ENCODE measurements at regions not wholly inside any gene's neighbourhood (a gene's known extent, or its start where the extent isn't known, plus 50 kb on each side); places are given as distances from the start of the nearest gene placed in this dataset.

DNA sequence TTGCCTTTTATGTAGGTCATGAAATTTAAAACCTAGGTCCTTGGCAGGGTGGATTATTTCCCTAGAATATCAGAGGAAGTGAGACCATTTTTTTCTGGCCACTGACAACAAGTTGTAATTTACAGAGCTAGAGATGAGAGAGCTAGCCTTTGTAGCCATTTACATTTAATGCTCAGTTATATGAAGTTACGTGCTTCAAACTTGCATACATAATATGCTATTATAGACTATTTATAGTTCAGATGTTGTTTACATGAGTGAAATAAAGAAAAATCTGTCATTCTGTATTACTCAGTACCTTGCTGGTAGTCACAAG, 234.9 kb upstream of the MBL2 start:
- H3K4me3 ChIP-seq (ENCODE audit: low read length): no peak overlapping the region
- H3K4me1 ChIP-seq (ENCODE audit: control insufficient read depth, insufficient read depth, low read length): no peaks in the 10 kb centered on the region
- Mint-ChIP-seq H3K27ac (no peak overlapping the region), H3K9me3 (no peaks in the 10 kb centered on the region), H3K4me1 (peaks cover 2% of the 10 kb centered on the region), H3K36me3 (ENCODE audit: low read depth) (no peaks in the 10 kb centered on the region), H3K27me3 (ENCODE audit: insufficient read depth) (no peaks in the 10 kb centered on the region), H3K4me3 (no peak overlapping the region)
- H3K36me3 ChIP-seq (ENCODE audit: control insufficient read depth, insufficient read depth, low read length): no peaks in the 10 kb centered on the region
- DNase-seq: no peak
- WGBS, 2 experiments (ENCODE audit: insufficient coverage in 1 of 2, insufficient read length in 1 of 2): no CpG with 5 or more reads among the region's 1 CpG
- H3K27me3 ChIP-seq (ENCODE audit: control insufficient read depth, insufficient read depth, low read length, poor library complexity, severe bottlenecking): no peaks in the 10 kb centered on the region
- H3K9ac ChIP-seq (ENCODE audit: extremely low read depth, low read length, poor library complexity, severe bottlenecking): no peak overlapping the region
- no peak overlapping the region for H3K27ac ChIP-seq (ENCODE audit: low read depth, low read length)
- TF ChIP-seq CTCF (conservative IDR thresholded peaks at IDR 0.05): no peak
- H3K9me3 ChIP-seq (ENCODE audit: control insufficient read depth, low read length): no peaks in the 10 kb centered on the region

DNA sequence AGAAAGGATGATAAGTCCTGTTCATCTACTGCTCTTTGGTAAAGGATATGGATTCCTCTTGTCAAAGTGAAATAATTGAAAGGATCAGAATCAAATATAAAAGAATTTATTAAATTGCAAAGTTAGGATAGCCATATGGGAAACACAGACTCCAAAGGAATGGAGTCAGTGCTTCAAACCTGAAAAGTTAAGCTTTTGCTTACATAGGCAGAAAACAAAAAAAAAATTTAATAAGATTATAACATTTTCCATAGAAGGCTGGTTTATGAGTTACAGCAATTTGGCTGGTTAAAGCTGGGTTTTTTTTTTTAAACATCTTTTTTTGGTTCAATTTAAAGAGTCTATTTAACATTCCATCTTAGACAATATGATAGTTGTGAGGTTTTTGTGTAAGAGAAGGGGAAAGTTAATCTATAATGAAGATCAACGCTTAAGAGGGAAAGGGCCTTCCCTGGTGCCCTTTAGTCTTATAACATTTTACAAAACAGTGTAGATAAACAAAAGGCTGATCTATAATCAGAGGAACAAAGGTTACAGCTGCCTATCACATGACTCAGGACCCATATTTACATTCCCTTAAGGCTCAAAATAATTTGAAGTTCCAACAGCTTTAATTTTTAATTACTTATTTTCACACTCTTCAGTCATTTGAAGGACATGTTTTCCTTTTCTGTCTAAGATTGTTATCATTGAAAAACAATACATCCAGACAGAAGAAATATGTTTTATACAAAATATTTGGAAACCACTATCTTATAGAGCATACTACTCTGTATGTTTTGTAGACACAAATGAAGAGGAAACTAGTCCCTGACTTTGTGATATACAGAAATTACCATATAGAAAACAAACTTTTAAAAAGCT, 234.3 kb upstream of the MBL2 start:
- no peak for TF ChIP-seq CTCF (conservative IDR thresholded peaks at IDR 0.05)
- no peak overlapping the region for H3K27ac Mint-ChIP-seq
- H3K4me3 ChIP-seq (ENCODE audit: low read length): no peak overlapping the region

GRCh38 chr10:53005612-53006345, 233.2 kb upstream of the MBL2 start:
- no peak overlapping the region for H3K4me3 ChIP-seq (ENCODE audit: low read length)
- no peak overlapping the region for H3K4me3 Mint-ChIP-seq
- no peaks in the 10 kb centered on the region for H3K4me1 ChIP-seq (ENCODE audit: control insufficient read depth, insufficient read depth, low read length)
- no peaks in the 10 kb centered on the region for H3K27me3 ChIP-seq (ENCODE audit: control insufficient read depth, insufficient read depth, low read length, poor library complexity, severe bottlenecking)
- no peak overlapping the region for H3K27ac ChIP-seq (ENCODE audit: low read depth, low read length)
- no peaks in the 10 kb centered on the region for H3K9me3 ChIP-seq (ENCODE audit: control insufficient read depth, low read length)
- H3K4me1 Mint-ChIP-seq: peaks cover 3% of the 10 kb centered on the region
- H3K9ac ChIP-seq (ENCODE audit: extremely low read depth, low read length, poor library complexity, severe bottlenecking): no peak overlapping the region
- WGBS, 2 experiments (ENCODE audit: insufficient coverage in 1 of 2, insufficient read length in 1 of 2): 91 to 100% methylated on average over 2 to 3 of the region's 3 CpGs
- no peaks in the 10 kb centered on the region for H3K36me3 ChIP-seq (ENCODE audit: control insufficient read depth, insufficient read depth, low read length)
- no peaks in the 10 kb centered on the region for H3K9me3 Mint-ChIP-seq
- no peaks in the 10 kb centered on the region for H3K36me3 Mint-ChIP-seq (ENCODE audit: low read depth)
- no peak overlapping the region for H3K27ac Mint-ChIP-seq
- TF ChIP-seq CTCF (conservative IDR thresholded peaks at IDR 0.05): no peak
- no peak for DNase-seq
- H3K27me3 Mint-ChIP-seq (ENCODE audit: insufficient read depth): no peaks in the 10 kb centered on the region

More for the DNA sequence above, 234.3 kb upstream of the MBL2 start:
- no peak for DNase-seq
- Histone ChIP-seq H3K9ac (ENCODE audit: extremely low read depth, low read length, poor library complexity, severe bottlenecking) (no peak overlapping the region), H3K36me3 (ENCODE audit: control insufficient read depth, insufficient read depth, low read length) (no peaks in the 10 kb centered on the region), H3K27ac (ENCODE audit: low read depth, low read length) (no peak overlapping the region), H3K4me1 (ENCODE audit: control insufficient read depth, insufficient read depth, low read length) (no peaks in the 10 kb centered on the region), H3K9me3 (ENCODE audit: control insufficient read depth, low read length) (no peaks in the 10 kb centered on the region), H3K27me3 (ENCODE audit: control insufficient read depth, insufficient read depth, low read length, poor library complexity, severe bottlenecking) (no peaks in the 10 kb centered on the region)
- WGBS, 2 experiments (ENCODE audit: insufficient coverage in 1 of 2, insufficient read length in 1 of 2): 90% methylated on average over 1 of the region's 1 CpG; no CpG with 5 or more reads in 1 of the 2 experiments
- H3K36me3 Mint-ChIP-seq (ENCODE audit: low read depth): no peaks in the 10 kb centered on the region
- H3K9me3 Mint-ChIP-seq: no peaks in the 10 kb centered on the region
- H3K27me3 Mint-ChIP-seq (ENCODE audit: insufficient read depth): no peaks in the 10 kb centered on the region
- peaks cover 2% of the 10 kb centered on the region for H3K4me1 Mint-ChIP-seq
- no peak overlapping the region for H3K4me3 Mint-ChIP-seq

Measured in endodermal cell (in vitro differentiated cells).